Testis (tissue), 2 donors: ENCODE measurements at regions not wholly inside any gene's neighbourhood (a gene's known extent, or its start where the extent isn't known, plus 50 kb on each side); places are given as distances from the start of the nearest gene placed in this dataset.

Experiments used
- CTCF ChIP-seq, 3 experiments: fragments of 450-650 bp in 2 of 3; fragments of 200-600 bp in 1 of 3; sonication (generic) in 1 of 3; IDR thresholded peaks; one replicate each; pipeline ENCODE4 v1.5.1; 2016 to 2019; ENCODE audit warnings: antibody characterized with exemption in 3 of 3, mild to moderate bottlenecking in 2 of 3, moderate library complexity in 1 of 3
- POLR2A ChIP-seq: fragments of 450-650 bp; IDR thresholded peaks from one replicate; pipeline ENCODE4 v1.6.1; 2017; ENCODE audit warnings: antibody characterized with exemption, mild to moderate bottlenecking, moderate library complexity

GRCh38 chr15:47445723-47446392 is 271.4 kb upstream of the SEMA6D start:
- TF ChIP-seq CTCF (IDR thresholded peaks at IDR 0.05) = no peak
- TF ChIP-seq POLR2A = no peak
